Muscle of arm (tissue), 1 donor: ENCODE measurements at regions not wholly inside any gene's neighbourhood (a gene's known extent, or its start where the extent isn't known, plus 50 kb on each side); places are given as distances from the start of the nearest gene placed in this dataset.
A peak's percentile ranks its signal among the peaks of the same experiment; 100 is the strongest.

Source experiments
- DNase-seq: peaks from one replicate; pipeline ENCODE4 v3.0.0-alpha.2; 2013

GRCh38 chr5:4514067-4514648, 626.0 kb upstream of the ADAMTS16 start:
- DNase-seq = no peak

- DNase-seq = no peak
These were observed 621.0 kb upstream of the ADAMTS16 start for GRCh38 chr5:4518903-4519672.

GRCh38 chr5:4520559-4520958, 619.6 kb upstream of the ADAMTS16 start:
- no peak for DNase-seq

- no peak for DNase-seq
These were observed 617.1 kb upstream of the ADAMTS16 start for GRCh38 chr5:4523038-4523437.

GRCh38 chr5:4531756-4532704, 608.1 kb upstream of the ADAMTS16 start:
- DNase-seq = no peak

GRCh38 chr5:4532705-4533080, 607.4 kb upstream of the ADAMTS16 start:
- DNase-seq = no peak

GRCh38 chr5:4533457-4534105, 606.5 kb upstream of the ADAMTS16 start:
- peak; percentile 9 for DNase-seq

- DNase-seq = no peak
These were observed 602.6 kb upstream of the ADAMTS16 start for GRCh38 chr5:4537489-4537888.

- no peak for DNase-seq
These were observed 599.6 kb upstream of the ADAMTS16 start for GRCh38 chr5:4540375-4541173.

- DNase-seq = no peak
These were observed 598.8 kb upstream of the ADAMTS16 start for GRCh38 chr5:4541334-4541733.

GRCh38 chr5:4542145-4542778, 597.9 kb upstream of the ADAMTS16 start:
- no peak for DNase-seq

- DNase-seq = no peak
These were observed 596.0 kb upstream of the ADAMTS16 start for GRCh38 chr5:4544049-4544670.

- DNase-seq = no peak
These were observed 592.6 kb upstream of the ADAMTS16 start for GRCh38 chr5:4547547-4547946.

GRCh38 chr5:4548341-4548740, 591.8 kb upstream of the ADAMTS16 start:
- no peak for DNase-seq

- DNase-seq = no peak
These were observed 590.8 kb upstream of the ADAMTS16 start for GRCh38 chr5:4549351-4549750.

- no peak for DNase-seq
These were observed 589.1 kb upstream of the ADAMTS16 start for GRCh38 chr5:4551034-4551433.

- no peak for DNase-seq
These were observed 587.0 kb upstream of the ADAMTS16 start for GRCh38 chr5:4553130-4553529.

GRCh38 chr5:4553978-4554377, 586.2 kb upstream of the ADAMTS16 start:
- no peak for DNase-seq

GRCh38 chr5:4555725-4556285, 584.3 kb upstream of the ADAMTS16 start:
- no peak for DNase-seq

- no peak for DNase-seq
These were observed 578.7 kb upstream of the ADAMTS16 start for GRCh38 chr5:4561403-4561802.
